Epithelial cell of esophagus (primary cell): ENCODE measurements at regions not wholly inside any gene's neighbourhood (a gene's known extent, or its start where the extent isn't known, plus 50 kb on each side); places are given as distances from the start of the nearest gene placed in this dataset.

ENCODE experiments used
- DNase-seq: peaks from one replicate; pipeline ENCODE4 v3.0.0; 2010; ENCODE audit warnings: low read depth
- H3K4me3 ChIP-seq: 2 replicates; pipeline ENCODE4 v1.5.1; 2011; ENCODE audit warnings: mild to moderate bottlenecking, low read length, control low read depth
- TF ChIP-seq, protein P1 (sequence below): IDR thresholded peaks from 2 replicates; pipeline ENCODE4 v1.5.1; 2011; ENCODE audit warnings: low read depth, mild to moderate bottlenecking, low read length, control low read depth, inconsistent platforms; ENCODE audit not compliant: insufficient read depth; ENCODE audit errors: missing control alignments

DNA sequence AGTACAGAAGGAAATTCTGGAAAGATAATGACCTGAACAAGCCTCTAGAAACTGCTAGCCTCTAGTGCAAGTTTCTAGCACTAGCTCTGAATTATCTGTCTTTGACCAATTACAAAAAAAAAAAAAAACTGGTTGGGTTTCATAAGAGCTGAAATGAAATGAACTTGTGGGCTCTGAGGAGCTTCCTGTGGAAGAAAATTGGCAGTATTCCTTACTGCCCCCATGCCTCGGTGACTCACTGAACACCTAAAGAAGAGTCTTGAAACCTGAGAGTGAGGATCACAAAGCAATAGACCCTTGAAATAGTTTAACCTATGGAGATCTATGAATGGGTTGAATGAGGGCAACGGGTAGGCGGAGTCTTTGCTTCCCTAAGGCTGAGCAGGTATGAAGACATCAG is 263.6 kb upstream of the RASA1 start:
- H3K4me3 ChIP-seq = no peak overlapping the region
- TF ChIP-seq, protein P1, sequence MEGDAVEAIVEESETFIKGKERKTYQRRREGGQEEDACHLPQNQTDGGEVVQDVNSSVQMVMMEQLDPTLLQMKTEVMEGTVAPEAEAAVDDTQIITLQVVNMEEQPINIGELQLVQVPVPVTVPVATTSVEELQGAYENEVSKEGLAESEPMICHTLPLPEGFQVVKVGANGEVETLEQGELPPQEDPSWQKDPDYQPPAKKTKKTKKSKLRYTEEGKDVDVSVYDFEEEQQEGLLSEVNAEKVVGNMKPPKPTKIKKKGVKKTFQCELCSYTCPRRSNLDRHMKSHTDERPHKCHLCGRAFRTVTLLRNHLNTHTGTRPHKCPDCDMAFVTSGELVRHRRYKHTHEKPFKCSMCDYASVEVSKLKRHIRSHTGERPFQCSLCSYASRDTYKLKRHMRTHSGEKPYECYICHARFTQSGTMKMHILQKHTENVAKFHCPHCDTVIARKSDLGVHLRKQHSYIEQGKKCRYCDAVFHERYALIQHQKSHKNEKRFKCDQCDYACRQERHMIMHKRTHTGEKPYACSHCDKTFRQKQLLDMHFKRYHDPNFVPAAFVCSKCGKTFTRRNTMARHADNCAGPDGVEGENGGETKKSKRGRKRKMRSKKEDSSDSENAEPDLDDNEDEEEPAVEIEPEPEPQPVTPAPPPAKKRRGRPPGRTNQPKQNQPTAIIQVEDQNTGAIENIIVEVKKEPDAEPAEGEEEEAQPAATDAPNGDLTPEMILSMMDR = no peak
- DNase-seq = peak; percentile 4

DNA sequence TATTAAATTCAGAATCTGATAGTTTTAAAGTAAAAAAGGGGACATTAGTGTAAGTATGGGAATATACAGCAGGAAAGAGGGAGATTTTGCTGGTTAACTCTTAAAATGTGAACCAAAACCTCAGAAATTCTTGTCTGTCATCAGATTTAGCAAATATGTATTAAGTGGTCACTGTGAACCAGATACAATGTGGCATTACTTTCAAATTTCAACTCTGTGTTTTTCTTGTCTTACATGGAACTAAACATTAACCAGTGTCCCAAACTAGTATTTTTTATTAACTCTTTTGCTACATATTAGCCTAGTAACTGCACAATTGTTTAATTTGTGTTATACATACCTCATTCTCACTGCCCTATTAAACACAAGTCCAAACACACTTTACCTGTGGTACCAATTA is 259.9 kb upstream of the RASA1 start:
- no peak overlapping the region for H3K4me3 ChIP-seq
- TF ChIP-seq, protein P1 = no peak
- DNase-seq = no peak

DNA sequence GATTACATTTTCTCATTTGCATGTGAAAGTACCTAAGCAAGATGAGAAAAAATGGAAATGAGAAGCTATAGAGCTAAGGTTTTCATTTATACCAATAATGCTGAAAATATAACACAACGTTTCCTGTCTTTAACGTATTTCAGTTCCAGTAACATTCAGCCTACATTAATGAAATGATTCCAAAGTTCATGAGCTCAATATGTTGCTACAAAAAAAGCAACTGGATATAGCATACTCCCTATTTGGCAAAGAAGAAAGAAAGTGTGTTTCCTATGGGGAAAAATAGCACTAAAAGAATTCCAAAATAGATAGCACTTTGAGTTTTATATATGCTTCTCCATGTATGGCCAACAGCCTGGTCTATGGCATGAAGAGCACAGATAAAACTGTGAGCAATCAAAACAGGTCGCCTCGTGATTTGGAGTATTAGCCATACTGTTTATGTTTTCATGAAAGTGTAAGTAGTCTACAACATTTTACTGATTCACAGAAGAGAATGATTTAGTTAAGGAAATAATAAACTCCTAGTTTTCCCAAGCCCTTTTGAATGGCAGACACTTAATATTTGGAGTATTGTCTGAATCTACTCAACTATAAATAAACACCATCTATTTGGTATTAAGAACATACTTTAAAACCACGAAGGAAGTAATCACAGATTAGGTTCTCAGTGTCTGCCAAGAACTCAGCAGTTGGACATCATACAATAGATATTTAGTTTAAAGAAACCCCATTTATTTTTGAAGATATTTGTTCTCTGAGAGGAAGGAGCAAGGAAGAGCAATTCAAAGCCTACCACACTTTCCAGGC is 258.7 kb upstream of the RASA1 start:
- TF ChIP-seq, protein P1 = no peak
- no peak overlapping the region for H3K4me3 ChIP-seq
- no peak for DNase-seq

DNA sequence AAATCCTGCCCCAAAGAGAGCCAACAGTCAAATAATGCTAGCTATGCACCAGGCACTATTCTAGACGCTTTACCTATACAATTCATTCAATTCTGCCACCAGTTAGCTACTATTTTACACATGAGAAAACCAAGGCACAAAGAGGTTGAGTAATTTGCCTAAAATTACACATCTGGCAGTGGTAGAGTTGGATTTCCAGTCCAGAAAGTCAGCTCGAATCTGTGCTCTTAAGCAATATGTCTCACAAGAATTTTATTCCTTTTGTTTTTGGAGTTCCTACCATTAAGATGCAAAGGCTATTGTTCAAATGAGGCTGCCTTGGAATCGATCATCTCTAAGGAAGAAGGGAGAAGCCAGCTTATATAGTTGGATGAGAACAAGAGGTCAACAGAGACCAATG is 256.9 kb upstream of the RASA1 start:
- DNase-seq = no peak
- TF ChIP-seq, protein P1 = no peak
- no peak overlapping the region for H3K4me3 ChIP-seq

DNA sequence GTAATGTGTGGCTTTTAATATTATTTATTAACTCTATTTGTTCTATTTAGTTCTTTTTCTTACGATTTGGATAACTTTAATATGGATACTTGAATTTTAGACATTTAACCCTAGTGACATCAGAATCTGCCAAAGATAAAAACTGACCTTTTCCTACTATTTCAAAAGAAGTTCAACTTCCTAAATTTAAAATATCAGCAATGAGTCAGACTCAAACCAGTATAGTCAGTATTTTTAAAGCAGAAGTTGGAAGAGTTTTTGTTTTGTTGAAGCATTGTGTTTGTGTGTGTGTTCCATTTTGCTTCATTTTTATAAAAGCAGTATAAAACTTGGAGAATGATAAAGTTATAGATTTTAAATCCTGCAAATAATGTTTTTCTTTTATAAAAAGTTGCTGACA is 251.8 kb upstream of the RASA1 start:
- H3K4me3 ChIP-seq = no peak overlapping the region
- DNase-seq = no peak
- TF ChIP-seq, protein P1 = no peak

DNA sequence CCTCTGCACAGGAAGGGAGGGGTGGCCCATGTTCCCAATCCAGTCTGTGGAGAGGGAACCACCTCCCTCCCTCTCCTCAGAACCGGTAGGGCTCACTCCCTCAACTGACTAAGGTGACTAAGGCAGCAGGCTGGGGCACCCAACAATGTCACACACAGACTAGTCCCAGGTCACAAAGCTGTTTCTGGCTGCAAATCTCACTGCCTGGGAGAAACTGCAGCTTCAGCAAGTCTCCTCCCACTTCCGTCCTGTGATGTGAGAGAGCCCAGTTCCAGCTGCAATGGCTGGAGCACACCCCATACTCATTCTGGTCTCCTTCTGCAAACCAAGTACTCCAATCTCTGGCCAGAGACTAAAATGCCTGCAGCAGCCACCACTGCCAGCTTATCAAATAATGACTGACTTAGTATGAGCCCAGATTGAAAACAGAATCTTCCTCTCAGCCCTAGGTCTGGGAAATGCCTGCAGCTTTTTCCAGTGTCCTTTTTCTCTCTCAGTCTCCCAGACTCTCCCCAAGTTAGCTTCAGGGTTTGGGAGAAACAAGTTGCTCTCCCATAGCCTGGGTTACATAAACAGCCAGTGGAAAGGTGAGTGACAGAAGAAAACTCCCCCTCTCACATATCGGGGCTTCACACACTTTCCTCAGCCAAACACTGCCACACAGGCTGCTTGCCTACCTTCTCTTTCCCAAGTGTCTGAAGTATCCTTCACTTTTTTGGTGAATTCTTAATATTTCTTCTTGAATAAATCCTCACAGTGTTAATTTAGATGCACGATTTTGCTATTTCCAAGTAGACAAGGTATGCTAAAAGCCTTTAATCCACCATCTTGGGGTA is 247.4 kb upstream of the RASA1 start:
- H3K4me3 ChIP-seq = no peak overlapping the region
- peak; percentile 38 for DNase-seq
- TF ChIP-seq, protein P1 = no peak
